ENCODE measurements at regions not wholly inside any gene's neighbourhood (a gene's known extent, or its start where the extent isn't known, plus 50 kb on each side); places are given as distances from the start of the nearest gene placed in this dataset.

DNA sequence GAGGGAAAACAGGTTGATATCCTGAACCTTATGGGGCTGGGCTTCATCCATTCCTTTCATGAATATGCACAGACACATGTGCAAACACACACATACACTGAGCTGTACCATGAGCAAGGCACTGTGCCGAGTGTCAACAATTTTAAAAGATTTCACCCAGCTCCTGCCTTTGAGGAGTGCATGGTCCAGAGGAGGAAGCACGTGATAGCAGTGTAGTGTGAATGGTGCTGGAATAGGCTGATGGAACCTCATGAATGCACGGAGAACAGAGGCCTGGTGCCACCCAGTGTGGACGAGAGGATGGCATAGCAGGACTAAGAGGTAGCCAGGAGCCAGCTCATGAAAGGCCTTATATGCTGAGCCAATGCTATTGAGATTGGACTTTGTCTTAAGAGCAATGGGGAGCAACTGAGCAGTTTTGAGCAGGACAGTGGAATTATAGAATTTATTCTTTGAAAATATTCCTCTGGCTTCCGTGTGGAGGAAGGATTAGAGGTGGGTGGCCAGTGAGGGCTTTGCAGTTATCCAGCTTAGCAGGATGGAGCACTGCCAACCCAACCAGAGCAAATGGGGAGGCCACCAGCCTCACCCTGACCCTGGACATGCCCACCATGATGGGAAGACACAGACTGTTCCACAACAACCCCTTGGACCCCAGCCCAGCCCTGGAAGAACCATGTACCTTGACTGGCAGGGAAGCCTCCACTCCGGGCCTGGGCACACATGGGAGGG is 84.4 kb downstream of the UNC5CL start:
- Histone ChIP-seq H3K4me2 (ENCODE audit: low read length) (no peak overlapping the region), H3K4me1 (ENCODE audit: insufficient read depth, low read length, severe bottlenecking) (no peaks in the 10 kb centered on the region), H3K9ac (ENCODE audit: low read length) (no peak overlapping the region), H3K79me2 (ENCODE audit: insufficient read depth, low read length) (no peaks in the 10 kb centered on the region), H4K20me1 (ENCODE audit: insufficient read depth, low read length) (no peaks in the 10 kb centered on the region), H3K9me2 (ENCODE audit: low read depth, low read length) (no peaks in the 10 kb centered on the region), H3K36me3 (ENCODE audit: insufficient read depth, low read length) (no peaks in the 10 kb centered on the region), H3K9me3 (ENCODE audit: low read length) (no peaks in the 10 kb centered on the region), H3K4me3 (ENCODE audit: low read depth, low read length, poor library complexity, severe bottlenecking) (no peak overlapping the region), H3F3A (ENCODE audit: insufficient read depth, low read length) (no peaks in the 10 kb centered on the region), H2AFZ (ENCODE audit: low read length) (no peak overlapping the region), H3K27me3 (ENCODE audit: insufficient read depth, low read length) (no peaks in the 10 kb centered on the region; the same call in 1 of the 2 replicates), H3K27ac (ENCODE audit: low read depth, low read length, poor library complexity, severe bottlenecking) (no peak overlapping the region)
- TF ChIP-seq, protein P1, sequence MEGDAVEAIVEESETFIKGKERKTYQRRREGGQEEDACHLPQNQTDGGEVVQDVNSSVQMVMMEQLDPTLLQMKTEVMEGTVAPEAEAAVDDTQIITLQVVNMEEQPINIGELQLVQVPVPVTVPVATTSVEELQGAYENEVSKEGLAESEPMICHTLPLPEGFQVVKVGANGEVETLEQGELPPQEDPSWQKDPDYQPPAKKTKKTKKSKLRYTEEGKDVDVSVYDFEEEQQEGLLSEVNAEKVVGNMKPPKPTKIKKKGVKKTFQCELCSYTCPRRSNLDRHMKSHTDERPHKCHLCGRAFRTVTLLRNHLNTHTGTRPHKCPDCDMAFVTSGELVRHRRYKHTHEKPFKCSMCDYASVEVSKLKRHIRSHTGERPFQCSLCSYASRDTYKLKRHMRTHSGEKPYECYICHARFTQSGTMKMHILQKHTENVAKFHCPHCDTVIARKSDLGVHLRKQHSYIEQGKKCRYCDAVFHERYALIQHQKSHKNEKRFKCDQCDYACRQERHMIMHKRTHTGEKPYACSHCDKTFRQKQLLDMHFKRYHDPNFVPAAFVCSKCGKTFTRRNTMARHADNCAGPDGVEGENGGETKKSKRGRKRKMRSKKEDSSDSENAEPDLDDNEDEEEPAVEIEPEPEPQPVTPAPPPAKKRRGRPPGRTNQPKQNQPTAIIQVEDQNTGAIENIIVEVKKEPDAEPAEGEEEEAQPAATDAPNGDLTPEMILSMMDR (IDR thresholded peaks at IDR 0.05; ENCODE audit: low read length) = no peak
- TF ChIP-seq EZH2 (IDR thresholded peaks at IDR 0.05; ENCODE audit: borderline replicate concordance, low read length) = no peak

DNA sequence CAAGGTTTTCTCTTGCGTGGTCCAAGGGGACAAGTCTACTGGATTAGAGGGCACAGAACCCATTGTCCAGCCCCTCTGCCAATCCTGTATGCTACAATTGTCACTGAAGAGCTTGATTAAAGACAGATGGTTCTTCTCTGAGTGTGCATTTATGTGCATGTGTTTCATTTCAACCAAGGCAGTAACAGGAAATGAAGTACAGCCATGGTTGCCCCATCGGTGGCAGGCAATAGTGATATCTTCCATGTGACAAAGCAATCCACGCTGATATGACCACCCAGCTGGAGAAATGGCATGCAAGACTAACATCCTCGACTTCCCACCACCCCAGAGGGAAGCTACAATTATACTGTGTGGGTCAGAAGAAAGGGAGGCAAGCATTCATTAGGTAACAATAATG is 85.5 kb downstream of the UNC5CL start:
- Histone ChIP-seq H3K4me3 (ENCODE audit: low read depth, low read length, poor library complexity, severe bottlenecking) (no peak overlapping the region), H3K9me3 (ENCODE audit: low read length) (no peaks in the 10 kb centered on the region), H3K9ac (ENCODE audit: low read length) (no peak overlapping the region), H3F3A (ENCODE audit: insufficient read depth, low read length) (no peaks in the 10 kb centered on the region), H3K9me2 (ENCODE audit: low read depth, low read length) (no peaks in the 10 kb centered on the region), H3K79me2 (ENCODE audit: insufficient read depth, low read length) (no peaks in the 10 kb centered on the region), H2AFZ (ENCODE audit: low read length) (no peak overlapping the region), H3K4me1 (ENCODE audit: insufficient read depth, low read length, severe bottlenecking) (no peaks in the 10 kb centered on the region), H3K27ac (ENCODE audit: low read depth, low read length, poor library complexity, severe bottlenecking) (no peak overlapping the region), H3K36me3 (ENCODE audit: insufficient read depth, low read length) (no peaks in the 10 kb centered on the region), H3K27me3 (ENCODE audit: insufficient read depth, low read length) (no peaks in the 10 kb centered on the region; the same call in 1 of the 2 replicates), H3K4me2 (ENCODE audit: low read length) (no peak overlapping the region), H4K20me1 (ENCODE audit: insufficient read depth, low read length) (no peaks in the 10 kb centered on the region)
- TF ChIP-seq, protein P1 (IDR thresholded peaks at IDR 0.05; ENCODE audit: low read length) = no peak
- TF ChIP-seq EZH2 (IDR thresholded peaks at IDR 0.05; ENCODE audit: borderline replicate concordance, low read length) = no peak

DNA sequence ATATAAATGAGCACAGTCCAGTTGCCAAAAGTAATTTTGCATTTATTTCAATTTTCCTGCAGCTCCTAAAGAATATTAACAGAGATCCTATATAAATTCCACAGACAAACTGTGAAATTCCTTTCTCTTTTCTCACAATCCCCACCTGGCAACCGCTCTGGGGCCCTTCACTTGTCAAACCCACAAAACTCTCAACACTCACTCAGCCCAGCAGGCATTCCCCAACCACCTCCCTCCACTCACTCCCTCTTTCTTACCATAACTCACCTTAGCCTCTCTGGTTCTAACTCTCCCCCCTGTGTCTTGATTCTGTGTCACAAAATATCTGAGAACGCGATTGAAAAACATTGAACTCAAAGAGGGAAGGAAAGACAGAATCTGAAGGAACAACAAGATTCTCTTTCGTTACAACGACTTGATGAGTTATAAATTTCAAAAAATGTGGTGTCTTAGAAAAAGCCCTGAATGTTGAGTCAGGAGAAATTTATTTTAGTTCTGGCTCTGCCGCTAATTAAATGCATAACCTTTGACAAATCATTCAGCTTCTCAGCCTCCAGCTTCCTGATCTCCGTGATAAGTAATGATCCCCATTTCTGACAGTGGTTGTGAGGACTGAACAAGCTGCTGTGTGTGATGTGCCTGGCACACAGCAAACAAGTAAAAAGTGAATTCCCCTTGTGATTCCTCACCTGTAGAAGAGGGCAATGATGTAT is 87.9 kb downstream of the UNC5CL start:
- no peaks in the 10 kb centered on the region for H4K20me1 ChIP-seq (ENCODE audit: insufficient read depth, low read length)
- no peaks in the 10 kb centered on the region for H3K9me3 ChIP-seq (ENCODE audit: low read length)
- no peak overlapping the region for H3K27ac ChIP-seq (ENCODE audit: low read depth, low read length, poor library complexity, severe bottlenecking)
- no peaks in the 10 kb centered on the region for H3F3A ChIP-seq (ENCODE audit: insufficient read depth, low read length)
- H3K9me2 ChIP-seq (ENCODE audit: low read depth, low read length) = no peaks in the 10 kb centered on the region
- no peaks in the 10 kb centered on the region for H3K36me3 ChIP-seq (ENCODE audit: insufficient read depth, low read length)
- no peak for TF ChIP-seq EZH2 (IDR thresholded peaks at IDR 0.05; ENCODE audit: borderline replicate concordance, low read length)
- TF ChIP-seq, protein P1 (IDR thresholded peaks at IDR 0.05; ENCODE audit: low read length) = no peak
- no peaks in the 10 kb centered on the region for H3K4me1 ChIP-seq (ENCODE audit: insufficient read depth, low read length, severe bottlenecking)
- H3K4me3 ChIP-seq (ENCODE audit: low read depth, low read length, poor library complexity, severe bottlenecking) = no peak overlapping the region
- H3K9ac ChIP-seq (ENCODE audit: low read length) = no peak overlapping the region
- H2AFZ ChIP-seq (ENCODE audit: low read length) = no peak overlapping the region
- H3K27me3 ChIP-seq (ENCODE audit: insufficient read depth, low read length) = no peaks in the 10 kb centered on the region; the same call in 1 of the 2 replicates
- no peaks in the 10 kb centered on the region for H3K79me2 ChIP-seq (ENCODE audit: insufficient read depth, low read length)
- H3K4me2 ChIP-seq (ENCODE audit: low read length) = no peak overlapping the region
